ENCODE measurements at regions not wholly inside any gene's neighbourhood (a gene's known extent, or its start where the extent isn't known, plus 50 kb on each side); places are given as distances from the start of the nearest gene placed in this dataset.

GRCh38 chr7:81623251-81623855, 146.5 kb downstream of the HGF start:
- TF ChIP-seq CTCF (IDR thresholded peaks at IDR 0.05), result no peak
- H3K27ac ChIP-seq, result no peak overlapping the region
- no peak for DNase-seq (ENCODE audit: low spot score)
- H3K4me3 ChIP-seq, result no peak overlapping the region

- Histone ChIP-seq H3K27ac (no peak overlapping the region), H3K4me3 (no peak overlapping the region)
- DNase-seq (ENCODE audit: low spot score), result no peak
- no peak for TF ChIP-seq CTCF (IDR thresholded peaks at IDR 0.05)
Observed at GRCh38 chr7:81621893-81622292, 148.0 kb downstream of the HGF start.

GRCh38 chr7:81618396-81619014, 151.3 kb downstream of the HGF start:
- Histone ChIP-seq H3K4me3 (no peak overlapping the region), H3K27ac (no peak overlapping the region)
- TF ChIP-seq CTCF (IDR thresholded peaks at IDR 0.05), result no peak
- no peak for DNase-seq (ENCODE audit: low spot score)

- DNase-seq (ENCODE audit: low spot score), result no peak
- no peak for TF ChIP-seq CTCF (IDR thresholded peaks at IDR 0.05)
- Histone ChIP-seq H3K4me3 (no peak overlapping the region), H3K27ac (no peak overlapping the region)
Observed at GRCh38 chr7:81616951-81617350, 152.9 kb downstream of the HGF start.

GRCh38 chr7:81611805-81612204, 158.0 kb downstream of the HGF start:
- no peak for TF ChIP-seq CTCF (IDR thresholded peaks at IDR 0.05)
- no peak overlapping the region for H3K4me3 ChIP-seq
- DNase-seq (ENCODE audit: low spot score), result no peak
- H3K27ac ChIP-seq, result no peak overlapping the region

GRCh38 chr7:81611040-81611439, 158.8 kb downstream of the HGF start:
- no peak for TF ChIP-seq CTCF (IDR thresholded peaks at IDR 0.05)
- H3K27ac ChIP-seq, result no peak overlapping the region
- no peak overlapping the region for H3K4me3 ChIP-seq
- DNase-seq (ENCODE audit: low spot score), result no peak

- Histone ChIP-seq H3K4me3 (no peak overlapping the region), H3K27ac (no peak overlapping the region)
- DNase-seq (ENCODE audit: low spot score), result no peak
- TF ChIP-seq CTCF (IDR thresholded peaks at IDR 0.05), result no peak
Observed at GRCh38 chr7:81608748-81609382, 161.0 kb downstream of the HGF start.

Data from coronary artery (tissue), 2 donors.